ENCODE measurements at regions not wholly inside any gene's neighbourhood (a gene's known extent, or its start where the extent isn't known, plus 50 kb on each side); places are given as distances from the start of the nearest gene placed in this dataset.

DNA sequence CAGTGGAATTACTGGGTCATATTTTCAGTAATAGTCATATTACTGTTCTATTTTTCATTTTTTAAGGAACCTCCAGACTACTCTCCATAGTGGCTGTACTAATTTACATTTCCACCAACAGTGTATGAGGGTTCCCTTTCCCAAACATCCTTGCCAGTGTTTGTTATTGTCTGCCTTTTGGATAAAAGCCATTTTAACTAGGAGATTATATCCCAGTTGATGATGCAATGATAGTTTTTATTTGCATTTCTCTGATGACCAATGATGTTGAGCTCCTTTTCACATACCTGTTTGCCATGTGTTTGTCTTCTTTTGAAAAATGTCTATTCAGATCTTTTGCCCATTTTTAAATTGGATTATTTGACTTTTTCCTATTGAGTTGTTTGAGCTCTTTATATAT, 410.8 kb downstream of the TTLL7 start:
- H3K4me3 ChIP-seq (ENCODE audit: low read depth, low read length), result no peak overlapping the region
- no peak overlapping the region for H2AFZ ChIP-seq (ENCODE audit: low read length, unreplicated experiment)
- H3K27me3 ChIP-seq (ENCODE audit: insufficient read depth, low read length), result no peaks in the 10 kb centered on the region
- H3K36me3 ChIP-seq (ENCODE audit: insufficient read depth, low read length), result no peaks in the 10 kb centered on the region
- no peaks in the 10 kb centered on the region for H3K4me1 ChIP-seq (ENCODE audit: control insufficient read depth, insufficient read depth, low read length, unreplicated experiment)
- no peaks in the 10 kb centered on the region for H3K79me2 ChIP-seq (ENCODE audit: control insufficient read depth, insufficient read depth, low read length, unreplicated experiment)
- H3K27ac ChIP-seq (ENCODE audit: low read depth, low read length), result no peak overlapping the region

DNA sequence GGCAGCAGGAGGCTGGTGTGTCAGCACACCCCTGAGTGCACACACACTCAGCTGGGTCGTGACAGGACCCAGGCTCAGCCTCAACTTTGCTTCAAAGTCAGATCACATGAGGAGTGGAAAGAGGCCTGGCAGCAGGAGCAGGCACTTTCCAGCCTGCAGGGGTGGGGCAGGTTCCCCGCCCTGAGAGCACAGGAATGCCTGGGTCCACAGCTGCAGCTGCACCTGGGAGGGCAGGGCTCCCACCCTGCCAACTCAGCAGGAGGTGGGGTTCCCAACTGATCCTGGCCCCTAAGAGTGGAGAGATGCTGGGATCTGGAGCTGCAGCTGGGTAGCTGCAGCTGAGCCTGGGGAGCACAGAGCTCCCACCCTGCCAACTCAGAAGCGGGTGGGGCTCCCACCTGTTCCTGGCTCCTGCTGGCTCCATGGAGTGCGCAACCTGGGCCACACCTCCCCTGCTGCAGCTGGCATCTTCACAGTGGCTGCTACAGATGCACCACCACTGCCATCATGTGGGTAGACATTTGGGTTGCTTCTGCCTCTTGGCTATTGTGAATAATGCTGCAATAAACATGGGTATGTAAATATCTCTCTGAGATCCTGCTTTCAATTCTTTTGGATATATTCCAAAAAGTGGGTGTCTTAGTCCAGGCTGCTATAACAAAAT, 415.4 kb downstream of the TTLL7 start:
- Histone ChIP-seq H3K4me1 (ENCODE audit: control insufficient read depth, insufficient read depth, low read length, unreplicated experiment) (no peaks in the 10 kb centered on the region), H3K79me2 (ENCODE audit: control insufficient read depth, insufficient read depth, low read length, unreplicated experiment) (no peaks in the 10 kb centered on the region), H3K27ac (ENCODE audit: low read depth, low read length) (no peak overlapping the region), H3K36me3 (ENCODE audit: insufficient read depth, low read length) (no peaks in the 10 kb centered on the region), H3K4me3 (ENCODE audit: low read depth, low read length) (no peak overlapping the region), H3K27me3 (ENCODE audit: insufficient read depth, low read length) (no peaks in the 10 kb centered on the region), H2AFZ (ENCODE audit: low read length, unreplicated experiment) (no peak overlapping the region)

DNA sequence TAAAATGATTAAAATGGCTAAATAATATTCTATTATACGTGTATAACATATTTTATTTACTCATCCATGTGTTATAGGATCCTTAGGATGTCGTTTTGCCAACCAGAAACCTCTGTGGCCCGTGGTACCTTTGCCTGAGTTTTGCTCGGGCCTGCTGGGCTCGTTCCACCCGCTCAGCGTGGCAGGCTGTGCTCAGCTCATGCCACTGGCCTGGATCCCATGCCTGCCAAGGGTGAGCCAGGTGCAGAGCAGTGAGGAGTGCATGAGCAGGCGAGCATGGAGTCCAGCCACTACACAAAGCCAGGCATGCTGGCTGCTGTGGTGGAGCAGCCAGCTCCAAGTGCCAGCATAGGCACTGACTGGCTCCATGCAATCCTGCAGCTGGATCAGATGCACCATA, 417.2 kb downstream of the TTLL7 start:
- no peak overlapping the region for H2AFZ ChIP-seq (ENCODE audit: low read length, unreplicated experiment)
- H3K4me3 ChIP-seq (ENCODE audit: low read depth, low read length), result no peak overlapping the region
- H3K4me1 ChIP-seq (ENCODE audit: control insufficient read depth, insufficient read depth, low read length, unreplicated experiment), result no peaks in the 10 kb centered on the region
- H3K79me2 ChIP-seq (ENCODE audit: control insufficient read depth, insufficient read depth, low read length, unreplicated experiment), result no peaks in the 10 kb centered on the region
- H3K36me3 ChIP-seq (ENCODE audit: insufficient read depth, low read length), result no peaks in the 10 kb centered on the region
- no peak overlapping the region for H3K27ac ChIP-seq (ENCODE audit: low read depth, low read length)
- no peaks in the 10 kb centered on the region for H3K27me3 ChIP-seq (ENCODE audit: insufficient read depth, low read length)

DNA sequence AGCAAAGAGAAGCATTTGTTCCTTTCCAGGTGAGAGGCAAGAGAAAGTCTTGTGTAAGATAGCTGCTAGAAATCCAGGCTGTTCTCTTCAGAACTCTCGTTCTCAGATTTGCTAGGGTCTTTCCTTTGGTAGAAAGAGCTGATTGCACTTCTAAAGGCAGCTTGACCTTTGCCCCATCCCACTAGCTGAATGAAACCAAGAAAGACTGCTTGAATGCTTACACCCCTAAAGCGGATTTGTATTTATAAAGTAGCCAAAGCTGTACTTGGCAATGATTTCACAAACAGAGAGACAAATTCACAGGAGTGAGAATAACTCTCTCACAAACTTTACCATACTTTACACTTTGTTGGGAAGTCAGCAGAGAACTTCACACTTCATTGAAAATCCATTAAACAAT, 424.1 kb downstream of the TTLL7 start:
- H3K36me3 ChIP-seq (ENCODE audit: insufficient read depth, low read length), result no peaks in the 10 kb centered on the region
- H2AFZ ChIP-seq (ENCODE audit: low read length, unreplicated experiment), result no peak overlapping the region
- H3K4me1 ChIP-seq (ENCODE audit: control insufficient read depth, insufficient read depth, low read length, unreplicated experiment), result no peaks in the 10 kb centered on the region
- no peak overlapping the region for H3K27ac ChIP-seq (ENCODE audit: low read depth, low read length)
- no peaks in the 10 kb centered on the region for H3K79me2 ChIP-seq (ENCODE audit: control insufficient read depth, insufficient read depth, low read length, unreplicated experiment)
- no peaks in the 10 kb centered on the region for H3K27me3 ChIP-seq (ENCODE audit: insufficient read depth, low read length)
- H3K4me3 ChIP-seq (ENCODE audit: low read depth, low read length), result no peak overlapping the region

DNA sequence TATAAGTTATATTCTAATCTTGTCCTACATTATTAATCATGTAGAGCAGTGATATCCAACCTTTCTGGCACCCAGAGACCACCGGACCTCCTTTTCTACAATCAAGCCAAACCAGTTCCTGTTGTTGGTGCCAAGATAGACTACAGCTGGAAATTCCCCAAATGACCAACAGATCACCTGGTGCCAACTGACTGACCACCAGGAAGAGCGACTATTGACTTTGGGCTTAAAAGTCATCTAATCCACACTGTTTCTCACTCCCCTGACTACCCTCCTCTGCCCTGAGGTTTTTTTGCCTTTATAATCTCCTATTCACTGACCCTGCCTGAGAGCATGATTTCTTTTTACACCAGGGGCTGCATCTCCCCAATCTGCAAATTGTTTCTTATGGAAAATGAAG, 425.2 kb downstream of the TTLL7 start:
- no peaks in the 10 kb centered on the region for H3K27me3 ChIP-seq (ENCODE audit: insufficient read depth, low read length)
- no peaks in the 10 kb centered on the region for H3K36me3 ChIP-seq (ENCODE audit: insufficient read depth, low read length)
- H3K79me2 ChIP-seq (ENCODE audit: control insufficient read depth, insufficient read depth, low read length, unreplicated experiment), result no peaks in the 10 kb centered on the region
- no peaks in the 10 kb centered on the region for H3K4me1 ChIP-seq (ENCODE audit: control insufficient read depth, insufficient read depth, low read length, unreplicated experiment)
- no peak overlapping the region for H3K4me3 ChIP-seq (ENCODE audit: low read depth, low read length)
- H2AFZ ChIP-seq (ENCODE audit: low read length, unreplicated experiment), result no peak overlapping the region
- H3K27ac ChIP-seq (ENCODE audit: low read depth, low read length), result no peak overlapping the region

DNA sequence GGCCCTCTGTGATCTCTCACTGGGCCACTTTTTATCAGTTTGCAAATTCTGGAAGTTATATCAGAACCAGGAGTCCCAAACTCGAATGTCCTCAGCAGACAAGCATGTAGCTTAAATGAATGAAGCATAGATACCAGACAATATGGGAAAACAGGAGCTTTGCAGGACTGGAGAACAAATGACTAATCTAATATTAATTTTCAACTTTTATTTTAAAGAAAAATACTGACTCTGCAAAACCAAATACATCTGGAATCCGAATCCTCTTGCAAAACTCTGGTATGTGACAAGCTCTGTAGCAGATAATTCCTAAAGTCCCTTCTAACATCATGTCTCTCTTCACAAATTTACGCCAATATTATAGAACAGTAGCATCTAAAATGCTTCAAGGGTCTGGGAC, 427.4 kb downstream of the TTLL7 start:
- H3K27me3 ChIP-seq (ENCODE audit: insufficient read depth, low read length), result no peaks in the 10 kb centered on the region
- H3K79me2 ChIP-seq (ENCODE audit: control insufficient read depth, insufficient read depth, low read length, unreplicated experiment), result no peaks in the 10 kb centered on the region

DNA sequence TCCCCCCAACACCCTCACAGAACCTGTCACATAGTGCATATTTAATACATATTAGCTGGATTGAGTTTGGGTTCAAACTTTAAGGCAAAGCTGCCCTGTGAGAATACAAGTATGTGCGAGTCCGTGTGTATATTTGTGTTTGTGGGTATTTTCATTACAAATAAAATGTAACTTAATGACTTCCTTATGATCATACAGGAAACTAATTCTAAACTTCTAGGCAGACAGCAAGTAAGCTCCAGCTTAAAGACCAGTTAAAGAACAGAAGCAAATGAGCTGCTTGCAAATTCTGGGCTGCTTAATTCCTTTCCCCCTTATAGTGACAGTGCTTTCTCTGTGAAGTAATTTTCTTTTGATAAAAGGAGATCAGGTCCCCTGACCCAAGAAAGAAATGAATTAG, 437.6 kb downstream of the TTLL7 start:
- Histone ChIP-seq H3K4me3 (ENCODE audit: low read depth, low read length) (no peak overlapping the region), H2AFZ (ENCODE audit: low read length, unreplicated experiment) (no peak overlapping the region), H3K27ac (ENCODE audit: low read depth, low read length) (no peak overlapping the region), H3K79me2 (ENCODE audit: control insufficient read depth, insufficient read depth, low read length, unreplicated experiment) (no peaks in the 10 kb centered on the region), H3K36me3 (ENCODE audit: insufficient read depth, low read length) (no peaks in the 10 kb centered on the region), H3K27me3 (ENCODE audit: insufficient read depth, low read length) (no peaks in the 10 kb centered on the region), H3K4me1 (ENCODE audit: control insufficient read depth, insufficient read depth, low read length, unreplicated experiment) (no peaks in the 10 kb centered on the region)

More for the DNA sequence above, 427.4 kb downstream of the TTLL7 start:
- H3K27ac ChIP-seq (ENCODE audit: low read depth, low read length), result no peak overlapping the region
- H3K4me3 ChIP-seq (ENCODE audit: low read depth, low read length), result no peak overlapping the region
- H2AFZ ChIP-seq (ENCODE audit: low read length, unreplicated experiment), result no peak overlapping the region
- no peaks in the 10 kb centered on the region for H3K4me1 ChIP-seq (ENCODE audit: control insufficient read depth, insufficient read depth, low read length, unreplicated experiment)
- H3K36me3 ChIP-seq (ENCODE audit: insufficient read depth, low read length), result no peaks in the 10 kb centered on the region

DNA sequence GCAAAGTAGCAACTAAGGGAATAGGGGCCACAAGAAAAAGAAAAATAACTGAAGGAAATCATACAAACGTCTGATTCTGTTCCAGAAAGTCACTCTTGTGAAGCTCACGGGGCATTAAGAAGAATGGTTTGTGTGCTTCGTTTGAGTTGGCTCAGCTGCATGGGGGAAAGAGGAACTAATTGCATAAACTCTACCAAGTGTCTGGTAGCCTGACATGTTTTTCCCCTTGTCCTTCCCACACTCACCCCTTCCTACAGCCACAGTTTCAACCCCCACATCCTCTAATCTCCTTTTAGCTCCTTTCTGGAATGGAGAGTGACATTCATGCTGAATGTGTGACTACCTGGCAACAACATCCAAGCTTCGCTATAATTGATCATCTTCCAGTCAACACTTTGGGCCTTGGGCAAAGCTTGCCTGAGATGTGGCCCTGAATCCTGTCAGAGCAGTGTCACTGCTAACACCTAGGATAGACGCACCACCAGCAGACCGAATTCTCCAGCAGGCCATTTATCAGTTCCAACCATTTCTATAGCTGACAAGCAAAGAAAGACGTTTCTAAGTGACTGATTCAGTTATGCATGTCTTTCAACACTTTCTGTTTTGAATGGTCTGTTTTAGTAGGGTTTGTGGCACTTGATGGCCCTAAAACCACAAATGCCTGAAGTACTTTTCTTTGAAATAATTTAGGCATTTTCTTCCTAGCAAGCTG, 439.6 kb downstream of the TTLL7 start:
- H3K27ac ChIP-seq (ENCODE audit: low read depth, low read length), result no peak overlapping the region
- H3K4me3 ChIP-seq (ENCODE audit: low read depth, low read length), result no peak overlapping the region
- H3K4me1 ChIP-seq (ENCODE audit: control insufficient read depth, insufficient read depth, low read length, unreplicated experiment), result peaks cover 7% of the 10 kb centered on the region
- H2AFZ ChIP-seq (ENCODE audit: low read length, unreplicated experiment), result no peak overlapping the region
- H3K79me2 ChIP-seq (ENCODE audit: control insufficient read depth, insufficient read depth, low read length, unreplicated experiment), result no peaks in the 10 kb centered on the region
- H3K27me3 ChIP-seq (ENCODE audit: insufficient read depth, low read length), result no peaks in the 10 kb centered on the region
- no peaks in the 10 kb centered on the region for H3K36me3 ChIP-seq (ENCODE audit: insufficient read depth, low read length)

DNA sequence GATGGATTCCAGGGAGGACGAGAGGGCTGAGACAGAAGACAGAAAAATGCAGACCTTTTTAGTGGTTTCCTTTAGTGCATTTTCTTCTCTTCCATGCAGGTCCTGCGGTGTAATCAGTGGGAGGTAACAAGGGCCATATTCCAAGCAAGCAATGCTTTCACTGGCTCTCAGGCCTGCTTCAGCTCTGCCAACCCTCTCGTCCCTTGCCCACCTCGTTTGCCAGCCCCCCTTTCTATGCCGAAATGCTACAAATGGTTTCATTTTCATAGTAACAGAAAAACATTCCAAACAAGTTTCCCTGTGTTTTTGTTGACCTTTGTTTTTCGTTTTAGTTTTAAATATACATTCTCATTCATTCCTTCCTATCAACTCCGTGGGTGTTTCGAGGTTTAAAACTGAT, 443.1 kb downstream of the TTLL7 start:
- peak overlapping the region; percentile 91 for H2AFZ ChIP-seq (ENCODE audit: low read length, unreplicated experiment)
- no peaks in the 10 kb centered on the region for H3K27me3 ChIP-seq (ENCODE audit: insufficient read depth, low read length)
- H3K27ac ChIP-seq (ENCODE audit: low read depth, low read length), result no peak overlapping the region
- H3K79me2 ChIP-seq (ENCODE audit: control insufficient read depth, insufficient read depth, low read length, unreplicated experiment), result no peaks in the 10 kb centered on the region
- H3K4me3 ChIP-seq (ENCODE audit: low read depth, low read length), result peak overlapping the region; percentile 60
- no peaks in the 10 kb centered on the region for H3K36me3 ChIP-seq (ENCODE audit: insufficient read depth, low read length)
- peaks cover 7% of the 10 kb centered on the region for H3K4me1 ChIP-seq (ENCODE audit: control insufficient read depth, insufficient read depth, low read length, unreplicated experiment)

DNA sequence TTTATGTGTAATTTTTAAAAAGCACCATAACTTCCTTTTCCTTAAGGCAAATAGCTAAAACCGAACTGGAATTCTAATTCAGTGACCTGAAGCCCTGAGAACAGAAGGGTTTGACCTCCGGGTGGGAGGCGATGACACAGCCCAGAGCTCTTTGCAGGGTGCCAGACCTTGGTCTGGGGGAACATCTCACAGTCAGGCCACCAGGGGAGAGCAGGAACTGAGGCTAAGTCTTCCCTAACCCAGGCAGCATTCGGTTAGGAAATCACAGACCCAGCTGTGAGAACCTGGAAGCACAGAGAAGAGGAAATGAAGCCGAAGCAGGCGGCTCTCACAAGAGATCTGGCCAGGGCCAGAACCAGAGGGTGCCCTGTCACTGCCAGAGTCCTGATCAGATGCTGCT, 444.8 kb downstream of the TTLL7 start:
- H3K79me2 ChIP-seq (ENCODE audit: control insufficient read depth, insufficient read depth, low read length, unreplicated experiment), result no peaks in the 10 kb centered on the region
- H3K27ac ChIP-seq (ENCODE audit: low read depth, low read length), result no peak overlapping the region
- peaks cover 7% of the 10 kb centered on the region for H3K4me1 ChIP-seq (ENCODE audit: control insufficient read depth, insufficient read depth, low read length, unreplicated experiment)
- H2AFZ ChIP-seq (ENCODE audit: low read length, unreplicated experiment), result peak overlapping the region; percentile 48
- no peaks in the 10 kb centered on the region for H3K36me3 ChIP-seq (ENCODE audit: insufficient read depth, low read length)
- no peaks in the 10 kb centered on the region for H3K27me3 ChIP-seq (ENCODE audit: insufficient read depth, low read length)
- H3K4me3 ChIP-seq (ENCODE audit: low read depth, low read length), result no peak overlapping the region

DNA sequence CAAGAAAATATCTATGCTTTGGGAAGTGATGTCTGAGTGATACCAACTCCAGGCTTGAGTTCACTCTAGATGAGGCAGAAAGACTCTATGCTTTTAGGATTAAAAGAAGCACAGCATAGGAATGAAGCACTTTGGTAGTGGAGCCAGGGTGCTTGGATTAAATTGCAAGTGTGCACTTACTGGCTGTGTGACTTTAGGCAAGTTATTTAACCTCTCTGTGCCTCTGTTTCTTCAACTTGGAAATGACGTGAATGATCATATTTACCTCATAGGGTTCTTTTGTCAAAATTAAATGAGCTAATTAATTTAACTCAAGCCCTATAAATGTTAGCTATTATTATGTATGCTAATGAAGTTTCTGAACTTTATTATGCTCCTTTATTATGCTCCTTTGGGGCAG, 446.1 kb downstream of the TTLL7 start:
- Histone ChIP-seq H3K79me2 (ENCODE audit: control insufficient read depth, insufficient read depth, low read length, unreplicated experiment) (no peaks in the 10 kb centered on the region), H3K27ac (ENCODE audit: low read depth, low read length) (no peak overlapping the region), H3K4me1 (ENCODE audit: control insufficient read depth, insufficient read depth, low read length, unreplicated experiment) (peaks cover 10% of the 10 kb centered on the region), H3K27me3 (ENCODE audit: insufficient read depth, low read length) (no peaks in the 10 kb centered on the region), H3K4me3 (ENCODE audit: low read depth, low read length) (no peak overlapping the region), H3K36me3 (ENCODE audit: insufficient read depth, low read length) (no peaks in the 10 kb centered on the region), H2AFZ (ENCODE audit: low read length, unreplicated experiment) (no peak overlapping the region)

Measured in ACC112 (cell line).